GM23338 (cell line): ENCODE measurements at regions not wholly inside any gene's neighbourhood (a gene's known extent, or its start where the extent isn't known, plus 50 kb on each side); places are given as distances from the start of the nearest gene placed in this dataset.

Experiments used
- CREB1 ChIP-seq: fragments of 250-450 bp; sonication (Bioruptor Pico); IDR thresholded peaks from 2 replicates; pipeline ENCODE4 v1.5.0; 2020; ENCODE audit warnings: low read depth, mild to moderate bottlenecking, moderate library complexity
- EZH2 ChIP-seq: fragments of 200-600 bp; sonication (generic); IDR thresholded peaks from one replicate; pipeline ENCODE4 v1.8.0; 2017; ENCODE audit warnings: antibody characterized with exemption, mild to moderate bottlenecking, low read depth; ENCODE audit not compliant: unreplicated experiment
- POLR2AphosphoS5 ChIP-seq: IDR thresholded peaks from 2 replicates; pipeline ENCODE4 v1.6.1; 2016; ENCODE audit warnings: antibody characterized with exemption, low read depth
- TF ChIP-seq, protein P1 (sequence below), 2 experiments: fragments of 200-600 bp in 1 of 2; sonication (generic) in 1 of 2; conservative IDR thresholded peaks; 2 replicates each; pipeline versions ENCODE4 v1.5.1 to v1.6.1; 2016 to 2017; ENCODE audit warnings: antibody characterized with exemption in 2 of 2, low read depth in 2 of 2, mild to moderate bottlenecking in 2 of 2, moderate library complexity in 1 of 2

DNA sequence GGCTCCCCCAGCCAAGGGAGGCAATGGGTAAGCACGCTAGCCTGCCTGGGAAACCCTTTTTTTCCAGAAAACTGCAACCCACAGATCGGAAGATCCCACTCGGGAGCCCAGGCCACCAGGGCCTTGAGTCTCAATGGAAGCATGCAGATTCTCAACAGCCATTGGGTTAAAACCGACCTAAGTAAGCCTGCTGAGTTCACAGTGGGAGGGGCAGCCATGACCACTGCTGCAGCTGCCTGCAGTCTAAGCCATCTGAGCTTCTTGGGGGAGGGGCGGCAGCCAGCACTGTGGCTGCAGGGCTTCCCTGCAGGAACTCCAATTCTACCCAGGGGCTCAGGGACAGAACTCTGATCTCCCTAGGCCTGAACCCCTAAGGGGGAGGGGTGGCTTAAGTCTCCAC, 82.0 kb downstream of the DPPA2 start:
- TF ChIP-seq, protein P1, sequence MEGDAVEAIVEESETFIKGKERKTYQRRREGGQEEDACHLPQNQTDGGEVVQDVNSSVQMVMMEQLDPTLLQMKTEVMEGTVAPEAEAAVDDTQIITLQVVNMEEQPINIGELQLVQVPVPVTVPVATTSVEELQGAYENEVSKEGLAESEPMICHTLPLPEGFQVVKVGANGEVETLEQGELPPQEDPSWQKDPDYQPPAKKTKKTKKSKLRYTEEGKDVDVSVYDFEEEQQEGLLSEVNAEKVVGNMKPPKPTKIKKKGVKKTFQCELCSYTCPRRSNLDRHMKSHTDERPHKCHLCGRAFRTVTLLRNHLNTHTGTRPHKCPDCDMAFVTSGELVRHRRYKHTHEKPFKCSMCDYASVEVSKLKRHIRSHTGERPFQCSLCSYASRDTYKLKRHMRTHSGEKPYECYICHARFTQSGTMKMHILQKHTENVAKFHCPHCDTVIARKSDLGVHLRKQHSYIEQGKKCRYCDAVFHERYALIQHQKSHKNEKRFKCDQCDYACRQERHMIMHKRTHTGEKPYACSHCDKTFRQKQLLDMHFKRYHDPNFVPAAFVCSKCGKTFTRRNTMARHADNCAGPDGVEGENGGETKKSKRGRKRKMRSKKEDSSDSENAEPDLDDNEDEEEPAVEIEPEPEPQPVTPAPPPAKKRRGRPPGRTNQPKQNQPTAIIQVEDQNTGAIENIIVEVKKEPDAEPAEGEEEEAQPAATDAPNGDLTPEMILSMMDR (conservative IDR thresholded peaks at IDR 0.05; ENCODE audit: low read depth in 2 of 2): no peak
- TF ChIP-seq POLR2AphosphoS5: no peak
- no peak for TF ChIP-seq CREB1
- no peak for TF ChIP-seq EZH2
